Myocyte (in vitro differentiated cells): ENCODE measurements at regions not wholly inside any gene's neighbourhood (a gene's known extent, or its start where the extent isn't known, plus 50 kb on each side); places are given as distances from the start of the nearest gene placed in this dataset.
A peak's percentile ranks its signal among the peaks of the same experiment; 100 is the strongest.
"Not testable (repeated sequence)": the region's sequence is repeated elsewhere in the genome, so short reads cannot be mapped to it uniquely, and the experiment has no call there.

Source experiments
- DNase-seq: peaks from one replicate; pipeline ENCODE4 v3.0.0-alpha.2; 2012; ENCODE audit warnings: low read depth

DNA sequence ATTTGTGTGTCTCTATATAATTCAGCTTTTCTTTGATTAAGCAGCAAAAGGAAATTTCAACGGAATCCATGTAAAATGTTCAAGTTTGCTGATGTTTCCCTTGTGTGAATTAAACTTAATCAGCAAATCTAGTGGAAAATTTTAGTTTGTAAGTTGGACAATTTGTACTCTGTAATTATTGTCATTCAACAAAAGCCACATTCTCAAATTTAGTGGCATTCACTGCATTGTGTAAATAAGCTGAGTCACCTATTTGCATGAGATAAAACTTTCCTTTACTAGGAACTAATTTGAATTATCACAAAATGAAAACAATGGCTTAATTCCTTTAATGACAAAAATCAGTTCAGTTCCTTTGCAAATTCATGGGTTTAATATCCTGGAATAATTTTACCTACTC is 784.2 kb upstream of the CCDC179 start:
- DNase-seq, result no peak

DNA sequence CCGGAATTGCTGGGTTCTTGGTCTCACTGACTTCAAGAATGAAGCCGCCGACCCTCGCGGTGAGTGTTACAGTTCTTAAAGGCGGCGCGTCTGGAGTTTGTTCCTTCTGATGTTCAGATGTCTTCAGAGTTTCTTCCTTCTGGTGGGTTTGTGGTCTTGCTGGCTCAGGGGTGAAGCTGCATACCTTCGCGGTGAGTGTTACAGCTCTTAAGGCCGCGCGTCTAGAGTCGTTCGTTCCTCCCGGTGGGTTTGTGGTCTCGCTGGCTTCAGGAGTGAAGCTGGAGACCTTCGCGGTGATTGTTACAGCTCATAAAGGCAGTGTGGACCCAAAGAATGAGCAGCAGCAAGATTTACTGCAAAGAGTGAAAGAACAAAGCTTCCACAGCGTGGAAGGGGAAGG is 792.1 kb upstream of the CCDC179 start:
- DNase-seq, result not testable (repeated sequence)

DNA sequence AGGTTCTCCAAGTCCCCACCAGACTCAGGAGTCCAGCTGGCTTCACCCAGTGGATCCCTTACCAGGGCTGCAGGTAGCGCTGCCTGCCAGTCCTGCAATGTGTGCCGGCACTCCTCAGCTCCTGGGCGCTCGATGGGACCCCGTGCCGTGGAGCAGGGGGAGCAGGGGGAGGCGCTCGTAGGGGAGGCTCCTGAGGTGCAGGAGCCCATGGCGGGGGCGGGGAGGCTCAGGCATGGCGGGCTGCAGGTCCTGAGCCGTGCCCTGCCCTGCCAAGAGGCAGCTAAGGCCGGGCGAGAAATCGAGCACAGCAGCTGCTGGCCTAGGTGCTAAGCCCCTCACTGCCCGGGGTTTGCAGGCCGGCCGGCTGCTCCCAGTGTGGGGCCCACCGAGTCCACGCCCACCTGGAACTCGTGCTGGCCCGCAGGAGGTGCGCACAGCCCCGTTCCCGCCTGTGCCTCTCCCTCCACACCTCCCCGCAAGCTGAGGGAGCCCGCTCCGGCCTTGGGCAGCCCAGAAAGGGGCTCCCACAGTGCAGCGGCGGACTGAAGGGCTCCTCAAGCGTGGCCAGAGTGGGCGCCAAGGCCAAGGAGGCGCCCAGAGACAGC is 792.9 kb upstream of the CCDC179 start:
- DNase-seq, result no peak

DNA sequence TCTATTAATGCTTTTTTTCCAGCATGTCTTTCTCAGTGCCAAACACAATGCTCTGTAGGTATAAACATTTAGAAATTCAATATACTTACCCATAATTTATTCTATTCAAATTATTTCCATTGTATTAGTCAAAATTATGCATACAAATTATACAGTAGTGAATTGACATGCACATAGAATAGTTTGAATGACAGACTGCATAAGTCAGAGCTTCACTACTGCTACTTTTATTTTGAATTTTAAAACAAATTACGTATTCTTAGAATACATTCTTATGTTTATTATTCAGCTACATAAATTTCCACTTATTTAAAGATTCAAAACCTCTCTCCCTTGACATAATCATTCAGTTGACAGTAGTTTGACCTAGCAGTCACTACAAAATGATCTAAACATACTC is 808.0 kb upstream of the CCDC179 start:
- no peak for DNase-seq

DNA sequence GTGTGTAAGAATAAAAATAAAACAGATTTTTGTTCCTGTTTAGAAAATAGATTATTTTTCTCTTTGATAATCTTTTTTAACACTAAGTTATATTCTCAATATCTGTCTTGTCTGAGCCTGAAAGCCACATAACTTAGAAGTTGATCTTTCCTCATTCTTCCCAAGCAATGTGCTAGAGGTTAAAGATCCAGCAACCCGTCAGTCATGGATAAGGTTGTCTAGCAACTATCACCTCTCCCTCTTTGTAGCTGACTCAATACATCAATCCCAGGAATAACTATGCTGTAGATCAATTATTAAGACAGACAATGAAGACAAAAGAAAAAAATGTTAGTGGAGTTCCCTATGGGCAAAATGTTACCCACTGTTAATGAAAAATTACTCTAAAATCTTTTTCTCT is 813.1 kb upstream of the CCDC179 start:
- no peak for DNase-seq

DNA sequence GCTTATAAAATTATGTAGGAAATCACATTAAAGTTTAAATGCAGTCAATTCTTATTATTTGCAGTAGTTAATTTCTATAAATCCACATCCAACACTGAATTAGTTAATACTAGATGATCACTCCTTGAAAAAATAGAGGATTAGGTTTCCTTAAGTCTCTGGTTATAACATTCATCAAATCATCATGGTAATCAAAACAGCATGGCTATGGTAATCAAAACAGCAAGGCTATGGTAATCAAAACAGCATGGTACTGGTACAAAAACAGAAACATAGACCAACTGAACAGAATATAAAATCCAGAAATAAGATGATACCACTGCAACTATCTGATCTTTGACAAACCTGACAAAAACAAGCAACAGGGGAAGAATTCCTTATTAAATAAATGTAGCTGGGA is 814.6 kb upstream of the CCDC179 start:
- no peak for DNase-seq

DNA sequence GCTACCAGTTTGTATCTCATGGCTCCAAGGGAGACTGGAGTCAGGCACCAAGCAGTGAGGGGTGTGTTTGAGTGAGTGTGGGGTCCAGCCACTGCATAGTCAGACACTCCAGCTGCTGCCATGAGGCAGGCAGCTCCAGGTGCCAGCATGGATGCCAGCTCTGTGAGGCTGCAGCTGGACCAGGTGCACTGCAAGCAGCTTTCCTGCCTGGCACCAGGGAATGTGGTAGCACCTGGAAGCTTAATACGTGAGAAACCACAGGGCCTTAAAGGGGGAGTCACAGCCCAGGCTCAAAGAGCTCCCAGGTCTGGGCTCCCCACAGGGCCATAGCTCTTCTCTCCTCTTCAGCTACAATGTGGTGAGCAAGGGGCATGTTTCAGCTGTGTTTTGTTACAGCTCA is 817.8 kb upstream of the LUZP2 start:
- DNase-seq, result no peak

DNA sequence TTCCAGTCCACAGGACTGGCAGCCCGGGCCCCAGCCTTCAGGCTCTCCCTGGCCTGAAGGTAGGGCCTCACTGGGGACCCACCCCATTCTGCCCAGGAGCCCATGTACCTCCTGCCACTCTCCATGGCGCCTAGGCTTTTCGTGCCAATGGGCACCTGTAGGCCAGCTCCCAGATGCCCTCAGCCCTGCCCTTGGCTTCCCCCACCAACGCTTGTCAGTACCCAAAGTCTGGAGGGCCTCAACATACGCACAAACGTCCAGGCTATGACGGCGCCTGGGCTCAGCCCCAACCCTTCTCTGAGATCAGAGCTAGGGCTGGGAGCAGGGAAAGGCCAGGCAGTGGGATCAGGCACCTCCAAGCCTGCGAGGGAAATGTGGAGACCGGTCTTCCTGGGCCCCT is 816.9 kb upstream of the LUZP2 start:
- DNase-seq, result no peak

DNA sequence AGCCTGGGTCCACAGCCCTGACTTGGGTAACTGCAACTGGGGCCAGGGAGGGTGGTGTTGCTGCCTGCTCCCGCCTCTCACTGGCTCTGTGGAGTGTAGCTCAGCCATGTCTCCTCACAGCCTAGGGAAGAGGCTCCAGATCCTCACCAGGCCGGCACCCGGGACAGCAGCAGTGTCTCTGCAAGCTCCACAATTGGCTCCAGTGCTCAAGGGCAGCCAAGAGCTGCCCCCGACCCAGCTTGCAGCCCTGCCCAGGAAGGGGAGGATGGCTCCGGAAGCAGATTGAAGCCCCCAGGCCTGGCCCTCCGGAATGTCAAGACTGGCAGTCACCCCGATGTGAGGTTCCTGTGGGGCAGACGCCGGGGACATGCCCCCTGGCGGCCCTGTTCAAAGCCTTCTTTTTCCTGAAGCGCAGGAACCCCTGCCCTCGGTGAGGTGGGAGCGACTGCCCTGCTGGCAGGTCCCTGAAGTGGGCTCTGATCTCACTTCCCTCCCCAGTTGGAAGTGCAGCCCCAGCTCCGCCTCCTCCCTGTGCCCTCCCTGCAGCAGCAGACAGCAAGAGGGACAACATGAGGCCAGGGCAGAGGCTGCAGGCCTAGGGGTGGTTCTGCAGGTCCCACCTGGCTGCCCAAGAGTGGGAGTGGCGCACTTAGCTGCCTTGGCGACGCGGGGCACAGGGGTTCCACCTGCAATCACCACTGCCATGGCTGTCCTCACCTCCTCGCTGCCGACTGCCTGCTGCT is 816.2 kb upstream of the LUZP2 start:
- no peak for DNase-seq

DNA sequence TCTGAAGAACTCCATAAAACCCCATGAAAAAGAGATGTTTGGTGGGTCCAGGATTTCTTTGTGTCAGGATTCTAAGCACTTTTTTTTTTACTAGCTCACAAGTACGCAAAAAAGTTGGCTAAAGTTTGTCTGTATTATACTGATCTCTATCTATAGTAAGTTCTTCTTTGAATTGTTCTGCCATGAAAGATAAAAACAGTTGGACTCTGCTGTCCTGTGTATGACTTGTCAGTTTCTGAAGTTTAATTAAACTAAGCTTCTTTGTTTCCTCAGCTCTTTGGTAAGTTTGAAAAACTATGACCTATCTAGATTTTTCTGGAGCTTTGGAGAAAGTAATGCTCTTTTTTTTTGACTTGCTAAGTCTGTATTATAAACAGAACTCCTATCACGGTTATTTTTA is 812.2 kb upstream of the LUZP2 start:
- no peak for DNase-seq

DNA sequence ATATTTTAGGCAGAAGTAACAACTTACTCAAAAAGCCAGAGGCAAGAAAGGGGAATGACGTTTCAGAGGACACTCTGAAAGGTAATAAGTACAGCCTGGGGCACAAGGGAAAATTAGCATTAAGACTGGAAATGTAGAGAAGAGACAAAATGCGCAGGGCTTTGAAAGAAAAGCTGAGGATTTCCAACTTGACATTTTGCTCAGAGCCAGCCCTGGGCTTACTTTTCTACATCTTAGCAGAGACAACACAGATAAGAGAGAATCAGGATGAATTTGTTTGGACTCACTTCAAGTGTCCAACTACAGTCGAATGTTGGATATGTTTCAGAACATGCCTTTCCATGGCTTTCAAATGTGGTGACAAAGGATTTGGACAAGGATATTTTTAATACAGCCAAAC is 808.9 kb upstream of the LUZP2 start:
- no peak for DNase-seq

DNA sequence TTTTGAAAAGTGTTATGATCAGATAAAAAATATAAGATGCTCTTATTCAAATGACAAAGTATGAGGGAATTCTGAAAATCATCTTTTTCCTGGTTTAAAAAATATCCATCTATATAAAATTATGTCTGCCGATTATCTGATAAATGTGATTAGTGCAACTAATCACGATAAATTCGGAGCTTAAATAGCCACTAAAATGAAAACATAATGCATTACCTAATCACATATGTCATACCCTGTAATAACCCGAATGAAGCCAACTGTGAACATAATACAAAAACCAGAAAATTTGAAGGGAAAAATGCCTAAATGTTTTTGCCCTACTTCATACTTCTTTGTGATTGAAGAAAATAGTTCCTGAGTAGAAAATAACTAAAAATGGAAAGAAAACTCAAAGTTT is 808.4 kb upstream of the LUZP2 start:
- no peak for DNase-seq

DNA sequence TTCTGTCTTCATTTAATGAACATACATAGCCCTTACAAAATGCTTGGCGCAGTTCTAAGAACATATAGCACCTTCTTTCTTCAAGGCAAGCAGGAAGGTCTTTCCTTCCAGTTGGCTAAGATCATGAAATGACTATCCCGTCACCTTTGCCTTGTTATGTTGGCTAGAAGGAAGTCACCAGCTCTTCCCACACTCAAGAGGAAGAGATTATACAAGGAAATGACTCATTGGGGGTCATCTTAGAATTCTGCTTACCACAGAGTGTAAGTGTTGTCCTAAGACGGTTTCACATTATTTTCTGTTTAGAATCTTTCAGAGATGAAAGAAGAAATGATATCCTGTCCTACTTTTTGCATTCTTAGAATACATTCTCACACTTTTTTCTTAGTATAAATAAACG is 808.0 kb upstream of the LUZP2 start:
- DNase-seq, result peak; percentile 29

DNA sequence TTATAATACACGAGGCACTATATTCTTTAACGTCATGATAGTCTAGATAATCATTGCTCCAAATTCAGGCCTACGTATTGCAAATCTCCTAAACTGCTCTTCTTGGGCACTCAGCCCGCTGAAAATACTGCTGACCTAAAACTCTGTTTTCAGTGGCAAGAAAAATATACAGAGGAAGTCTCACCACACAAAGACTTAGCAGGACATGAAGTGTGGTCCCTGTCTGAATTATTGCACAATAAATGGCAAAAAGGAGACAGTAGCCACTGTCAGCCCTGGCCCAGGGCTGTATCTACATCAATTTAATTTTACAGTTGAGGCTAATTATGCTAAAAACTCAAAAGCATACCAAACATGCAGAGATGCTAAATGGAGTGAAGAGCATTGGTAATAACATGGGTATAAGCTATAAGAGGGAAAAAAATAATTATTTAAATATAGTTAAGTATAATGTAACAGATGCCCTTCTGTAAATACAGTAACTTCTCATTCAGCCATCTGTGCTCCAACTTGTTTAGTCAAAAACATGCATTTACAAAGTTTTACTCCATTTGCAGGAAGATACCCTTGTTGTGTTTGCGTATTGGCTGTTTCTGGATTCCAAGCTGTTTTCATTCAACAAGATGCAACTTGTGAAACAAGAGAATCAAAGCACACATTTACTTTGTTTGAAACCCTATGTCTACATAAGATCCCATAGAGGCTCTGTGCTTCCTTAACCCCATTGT is 800.0 kb upstream of the LUZP2 start:
- DNase-seq, result no peak

DNA sequence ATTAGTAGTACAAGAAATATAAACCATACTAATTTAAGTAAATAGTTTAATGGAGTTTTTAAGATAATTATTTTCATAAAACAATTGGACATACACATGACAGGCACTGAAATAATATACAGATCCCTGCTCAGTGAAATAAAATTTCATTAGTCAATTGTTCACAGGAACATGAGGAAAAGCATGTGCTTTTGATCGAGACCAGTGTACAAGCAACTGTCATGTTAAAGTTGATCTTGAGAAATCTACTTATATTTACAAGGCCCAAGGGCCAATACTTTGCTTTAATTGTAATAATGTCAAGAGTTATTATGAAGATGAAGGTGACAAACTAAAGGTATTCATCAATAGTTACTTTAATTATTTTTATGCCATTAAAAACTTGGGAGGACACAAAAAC is 792.7 kb upstream of the LUZP2 start:
- DNase-seq, result no peak

DNA sequence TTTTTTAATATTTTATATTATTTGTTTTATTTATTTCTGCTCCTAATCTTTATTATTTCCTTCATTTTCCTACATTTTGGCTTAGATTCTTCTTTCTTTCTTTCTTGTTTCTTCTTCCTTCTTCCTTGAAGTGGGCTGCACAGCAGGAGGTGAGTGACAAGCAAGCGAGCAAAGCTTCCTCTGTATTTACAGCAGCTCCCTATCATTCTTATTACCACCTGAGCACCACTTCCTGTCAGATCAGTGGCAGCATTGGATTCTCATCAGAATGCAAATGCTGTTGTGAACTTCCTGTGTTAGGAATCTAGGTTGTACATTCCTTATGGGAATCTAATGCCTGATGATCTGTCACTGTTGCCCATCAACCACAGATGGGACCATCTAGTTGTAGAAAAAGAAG is 784.9 kb upstream of the LUZP2 start:
- no peak for DNase-seq

DNA sequence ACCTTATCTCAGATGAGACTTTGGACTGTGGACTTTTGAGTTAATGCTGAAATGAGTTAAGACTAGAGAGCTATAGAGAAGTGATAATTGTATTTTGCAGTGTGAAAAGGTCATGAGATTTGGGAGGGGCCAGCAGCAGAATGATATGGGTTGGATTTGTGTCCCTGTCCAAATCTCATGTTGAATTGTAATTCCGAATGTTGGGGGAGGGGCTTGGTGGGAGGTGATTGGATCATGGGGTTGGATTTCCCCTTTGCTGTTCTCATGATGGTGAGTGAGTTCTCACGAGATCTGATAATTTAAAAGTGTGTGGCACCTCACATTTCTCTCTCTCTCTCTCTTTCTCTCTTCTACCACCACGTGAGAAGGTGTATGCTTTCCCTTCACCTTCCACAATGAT is 777.8 kb upstream of the LUZP2 start:
- DNase-seq, result no peak

DNA sequence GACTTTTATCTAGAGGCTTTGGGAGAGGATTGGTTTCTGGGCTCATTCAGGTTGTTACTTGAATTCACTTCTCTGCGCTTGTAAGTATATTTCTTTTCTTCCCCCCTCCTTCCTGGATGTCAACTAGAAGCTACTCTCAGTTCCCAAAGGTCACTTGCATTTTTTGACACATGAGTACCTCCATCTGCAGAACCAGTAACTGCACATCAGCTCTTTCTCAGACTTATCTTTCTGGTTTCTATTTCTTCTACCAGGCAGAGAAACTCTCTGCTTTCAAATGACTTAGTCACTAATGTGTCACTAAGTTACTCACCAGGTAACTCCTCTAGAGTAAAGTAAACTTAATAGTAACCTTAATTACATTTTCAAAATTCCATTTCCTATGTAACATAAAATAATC is 773.0 kb upstream of the LUZP2 start:
- DNase-seq, result no peak

DNA sequence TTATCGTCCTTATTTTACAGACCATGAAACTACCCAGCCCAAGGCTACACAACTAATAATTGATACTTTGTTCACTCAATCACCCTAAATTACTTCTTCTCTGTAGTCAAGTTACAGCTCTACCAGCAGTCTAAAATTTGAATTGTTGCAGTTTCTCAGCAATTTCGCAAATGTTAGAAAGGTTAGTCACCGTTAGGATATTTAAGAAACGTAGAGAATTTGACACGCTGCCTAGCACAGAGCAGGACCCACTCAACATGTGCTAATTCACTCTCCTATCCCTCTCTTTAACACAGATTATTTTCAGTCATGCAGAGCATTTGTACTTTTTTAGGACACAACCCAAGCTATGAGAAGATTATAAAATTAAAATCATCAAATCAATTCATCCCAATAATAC is 771.1 kb upstream of the LUZP2 start:
- peak; percentile 54 for DNase-seq

DNA sequence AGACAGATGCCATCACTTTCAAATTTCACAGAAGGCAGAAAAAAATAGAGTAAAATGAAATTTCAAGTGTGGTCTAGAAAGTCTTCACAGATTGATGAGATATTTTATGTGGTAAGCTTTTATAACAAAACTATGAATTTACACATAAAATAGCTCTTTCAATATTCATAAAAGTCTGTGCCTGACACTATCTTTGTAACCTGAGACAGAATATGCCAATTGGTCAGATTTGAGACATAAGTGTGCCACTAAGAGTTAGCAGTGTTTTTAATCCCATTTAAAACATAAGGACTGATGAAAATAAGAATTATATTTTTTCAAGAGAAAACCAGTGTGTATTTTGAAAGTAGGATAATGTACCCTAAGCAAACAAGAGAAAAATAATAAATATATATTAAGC is 769.5 kb upstream of the LUZP2 start:
- no peak for DNase-seq

DNA sequence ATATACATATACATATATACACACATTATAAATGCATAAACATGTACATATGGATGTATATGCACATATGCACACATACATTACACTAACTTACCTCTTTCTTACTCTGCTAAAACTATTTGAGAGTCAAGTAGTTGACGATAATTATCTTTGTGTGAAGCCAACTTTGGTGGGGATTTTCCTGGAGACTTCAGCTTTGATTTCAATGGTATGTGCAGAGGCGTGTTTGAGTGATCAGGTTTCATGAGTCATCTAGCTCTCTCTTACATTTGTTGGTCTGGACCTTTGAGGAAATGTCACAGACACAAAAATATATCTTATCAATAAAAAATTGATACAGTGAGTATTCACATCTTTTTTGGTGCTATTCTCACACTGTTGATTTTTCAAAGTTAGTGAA is 769.1 kb upstream of the LUZP2 start:
- peak; percentile 67 for DNase-seq

DNA sequence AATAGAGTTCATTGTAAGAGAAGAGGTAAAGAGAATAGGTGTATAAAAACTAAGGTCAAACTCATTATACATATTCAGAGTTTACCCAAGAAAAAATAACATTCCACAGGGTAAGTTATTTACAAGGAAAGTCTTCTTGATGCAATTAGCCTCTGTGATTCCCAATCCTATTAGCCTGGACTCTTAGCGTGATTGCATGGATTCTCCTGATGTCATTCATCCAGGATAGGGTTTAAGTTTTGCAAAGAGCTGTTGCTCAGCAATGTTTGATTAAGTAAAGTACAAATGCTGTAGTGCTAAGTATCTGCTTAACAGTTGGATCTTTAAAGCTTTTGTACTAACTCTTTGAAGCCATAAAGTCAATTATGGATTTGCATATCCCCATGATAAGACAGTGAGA is 767.8 kb upstream of the LUZP2 start:
- DNase-seq, result no peak
